HG03354 (cell line): ENCODE measurements at regions not wholly inside any gene's neighbourhood (a gene's known extent, or its start where the extent isn't known, plus 50 kb on each side); places are given as distances from the start of the nearest gene placed in this dataset.
"Not testable (repeated sequence)": the region's sequence is repeated elsewhere in the genome, so short reads cannot be mapped to it uniquely, and the experiment has no call there.

Experiments used
- ATAC-seq: cut with Tn5 transposase; IDR thresholded peaks from one replicate; pipeline ENCODE4 v1.9.1; 2021; ENCODE audit warnings: mild to moderate bottlenecking; ENCODE audit not compliant: unreplicated experiment, poor library complexity, severe bottlenecking

DNA sequence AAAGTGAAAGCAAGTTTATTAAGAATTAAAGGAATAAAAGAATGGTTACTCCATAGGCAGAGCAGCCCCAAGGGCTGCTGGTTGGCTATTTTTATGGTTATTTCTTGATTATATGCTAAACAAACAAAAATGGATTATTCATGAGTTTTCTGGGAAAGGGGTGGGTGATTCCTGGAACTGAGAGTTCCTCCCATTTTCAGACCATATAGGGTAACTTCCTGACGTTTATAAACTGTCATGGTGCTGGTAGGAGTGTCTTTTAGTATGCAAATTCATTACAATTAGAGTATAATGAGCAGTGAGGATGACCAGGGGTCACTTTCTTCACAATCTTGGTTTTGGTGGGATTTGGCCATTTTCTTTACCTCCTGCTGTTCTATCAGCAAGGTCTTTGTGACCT is 707.9 kb downstream of the ZNF385D start:
- ATAC-seq: no peak

DNA sequence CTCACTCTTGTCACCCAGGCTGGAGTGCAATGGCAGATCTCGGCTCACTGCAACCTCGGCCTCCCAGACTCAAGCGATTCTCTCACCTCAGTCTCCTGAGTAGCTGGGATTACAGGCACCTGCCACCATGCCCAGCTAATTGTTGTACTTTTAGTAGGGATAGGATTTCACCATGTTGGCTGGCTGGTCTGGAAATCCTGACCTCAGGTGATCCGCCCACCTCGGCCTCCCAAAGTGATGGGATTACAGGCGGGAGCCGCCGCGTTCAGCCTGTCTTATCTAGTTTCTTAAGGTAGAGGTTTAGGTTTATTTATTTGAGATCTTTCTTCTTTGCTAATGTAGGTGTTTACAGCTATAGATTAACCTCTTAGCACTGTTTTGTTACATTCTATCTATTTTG is 708.8 kb downstream of the ZNF385D start:
- ATAC-seq: no peak

DNA sequence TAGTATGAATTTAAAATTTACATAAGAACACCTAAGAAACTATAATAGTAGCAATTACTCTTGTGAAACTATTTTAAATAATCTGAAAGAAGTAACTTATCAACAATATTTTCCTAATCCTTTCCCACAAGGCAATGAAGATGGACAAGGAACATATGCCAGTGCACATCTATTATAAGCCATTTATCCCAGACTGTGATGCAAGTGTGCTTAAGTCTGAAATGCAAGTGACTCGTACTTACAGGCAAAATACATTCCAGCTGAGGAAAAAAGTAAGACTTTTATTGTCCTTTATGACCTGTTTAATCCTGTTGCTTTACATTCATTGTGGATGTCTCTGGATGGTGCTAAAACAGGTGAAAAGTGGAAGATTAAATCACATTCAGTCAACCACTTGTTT is 709.4 kb downstream of the ZNF385D start:
- no peak for ATAC-seq

DNA sequence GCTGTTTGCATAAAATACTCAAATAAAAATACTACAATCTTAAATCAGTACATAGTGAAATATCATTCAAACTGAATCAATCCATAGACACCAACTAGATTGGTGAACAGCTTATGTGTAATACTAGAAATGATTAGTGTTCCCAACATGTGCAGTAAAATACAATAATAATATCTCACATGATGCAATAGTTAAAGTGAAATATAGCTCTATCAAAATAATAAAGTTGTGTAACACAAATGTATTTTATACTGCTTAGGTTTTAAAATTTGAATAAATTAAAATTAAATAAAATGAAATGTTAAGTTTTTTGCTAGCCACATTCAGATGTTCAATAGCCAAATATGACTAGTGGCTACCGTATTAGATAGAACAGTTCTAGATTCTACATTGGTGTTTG is 714.1 kb downstream of the ZNF385D start:
- no peak for ATAC-seq

DNA sequence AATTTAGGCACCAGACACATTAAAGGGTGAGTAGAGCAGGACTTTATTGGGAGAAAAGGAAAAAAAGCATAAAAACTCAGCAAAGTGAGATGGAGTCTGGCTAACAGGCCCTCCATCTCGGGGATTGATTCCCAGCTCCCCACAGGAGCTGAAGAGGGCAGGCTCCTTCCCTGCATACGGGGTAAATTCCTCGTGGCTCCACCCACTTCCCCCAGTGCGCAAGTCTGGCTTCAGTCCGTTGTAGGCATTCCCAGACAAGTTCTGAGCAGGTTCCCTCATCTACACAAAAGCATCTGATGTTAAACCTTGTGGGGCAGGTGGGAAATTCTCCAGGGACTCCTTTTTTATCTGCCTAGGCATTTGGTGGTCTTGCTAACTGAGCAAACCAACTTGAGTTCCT is 722.6 kb downstream of the ZNF385D start:
- no peak for ATAC-seq

DNA sequence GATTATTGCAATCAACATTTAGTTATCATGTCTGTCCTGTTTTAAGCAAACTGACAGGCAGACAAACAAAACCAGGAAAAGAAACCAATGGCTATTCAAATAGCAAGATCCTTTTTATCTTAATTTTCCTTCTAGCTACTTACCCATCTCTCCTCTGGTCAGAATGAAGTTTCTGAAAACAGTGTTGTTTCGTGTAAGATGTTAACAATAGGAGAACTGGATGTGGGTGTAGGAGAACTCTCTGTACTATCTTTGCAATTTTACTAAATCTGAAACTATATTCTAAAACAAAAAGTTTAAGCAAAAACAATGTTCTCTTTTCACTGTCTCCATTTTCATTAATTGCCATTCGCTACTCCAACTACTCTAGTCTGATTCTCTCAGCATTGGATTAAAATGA is 726.4 kb downstream of the ZNF385D start:
- no peak for ATAC-seq

DNA sequence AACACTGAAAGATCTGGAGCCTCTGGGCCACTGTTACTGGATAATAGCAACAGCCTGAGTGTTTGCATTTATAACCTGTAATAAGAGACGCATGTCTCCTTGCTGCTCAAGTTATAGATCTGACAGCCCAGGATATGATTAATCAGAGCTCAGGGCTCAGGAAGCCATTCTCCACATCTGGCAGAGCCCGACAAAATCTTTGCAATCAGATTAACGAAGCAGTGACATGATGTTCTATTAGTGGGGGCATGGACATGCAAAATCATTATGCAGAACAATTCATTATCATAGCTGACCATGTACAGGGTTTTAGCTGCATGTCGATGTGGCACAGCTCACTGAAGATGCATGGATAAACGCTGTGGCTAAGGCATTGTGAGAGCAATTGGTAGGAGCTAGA is 730.3 kb downstream of the ZNF385D start:
- ATAC-seq: no peak

DNA sequence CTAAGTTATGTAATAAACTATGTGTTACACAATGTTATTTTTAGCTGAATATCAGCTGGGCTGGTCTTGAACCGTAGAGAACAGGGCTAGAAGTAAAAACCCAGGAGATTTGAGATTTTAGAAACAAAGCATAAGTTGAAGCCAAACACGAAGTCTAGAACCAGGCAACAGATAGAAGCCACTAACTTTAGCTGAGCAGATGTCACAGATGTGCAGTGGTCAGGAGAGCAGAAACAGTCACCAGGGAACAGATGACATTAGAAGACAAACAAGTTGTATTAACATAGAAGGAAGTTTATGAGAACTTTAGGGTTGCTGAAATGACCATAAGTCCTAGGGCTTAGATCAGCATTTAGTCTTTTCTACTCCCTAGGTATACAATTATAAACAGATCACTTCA is 731.0 kb downstream of the ZNF385D start:
- ATAC-seq: no peak

DNA sequence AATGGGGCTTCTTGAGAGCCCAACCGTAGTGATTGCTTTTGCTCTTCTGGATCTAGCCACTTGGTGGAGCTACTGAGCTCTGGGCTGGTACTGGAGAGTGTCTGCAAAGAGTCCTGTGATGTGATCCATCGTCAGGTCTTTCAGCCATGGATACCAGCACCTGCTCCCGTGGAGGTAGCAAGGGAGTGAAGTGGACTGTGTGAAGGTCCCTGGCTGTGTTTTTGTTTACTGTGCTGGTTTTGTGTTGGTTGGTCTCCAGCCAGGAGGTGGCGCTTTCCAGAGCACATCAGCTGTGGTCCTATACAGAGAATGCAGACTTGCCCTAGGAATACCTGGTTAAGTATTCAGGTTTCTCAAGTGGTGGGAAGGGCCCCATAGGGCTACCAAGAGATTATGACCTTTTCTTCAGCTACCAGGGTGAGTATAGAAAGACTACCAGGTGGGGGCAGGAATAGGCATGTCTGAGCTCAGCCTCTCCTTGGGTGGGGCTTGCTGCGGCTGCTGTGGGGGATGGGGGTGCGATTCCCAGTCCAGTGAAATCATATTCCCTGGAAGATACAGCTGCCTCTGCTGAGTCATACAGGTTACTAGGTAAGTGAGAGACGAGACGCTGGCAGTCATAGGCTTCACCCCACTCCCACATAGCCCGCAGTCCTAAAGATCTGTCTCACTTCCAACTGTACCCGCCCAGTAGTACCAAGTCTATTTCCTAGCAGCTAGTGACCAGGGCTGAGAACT is 733.7 kb downstream of the ZNF385D start:
- no peak for ATAC-seq

DNA sequence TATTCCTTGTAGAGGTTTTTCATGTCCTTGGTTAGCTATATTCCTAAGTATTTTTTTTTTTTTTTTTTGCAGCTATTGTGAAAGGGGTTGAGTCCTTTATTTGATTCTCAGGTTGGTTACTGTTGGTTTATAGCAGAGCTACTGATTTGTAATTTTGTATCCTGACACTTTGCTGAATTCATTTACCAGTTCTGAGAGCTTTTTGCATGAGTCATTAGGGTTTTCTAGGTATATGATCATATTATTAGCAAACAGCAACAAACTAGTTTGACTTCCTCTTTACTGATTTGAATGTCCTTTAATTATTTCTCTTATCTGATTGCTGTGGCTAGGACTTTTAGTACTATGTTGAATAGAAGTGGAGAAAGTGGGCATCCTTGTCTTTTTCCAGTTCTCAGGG is 737.4 kb downstream of the ZNF385D start:
- no peak for ATAC-seq

DNA sequence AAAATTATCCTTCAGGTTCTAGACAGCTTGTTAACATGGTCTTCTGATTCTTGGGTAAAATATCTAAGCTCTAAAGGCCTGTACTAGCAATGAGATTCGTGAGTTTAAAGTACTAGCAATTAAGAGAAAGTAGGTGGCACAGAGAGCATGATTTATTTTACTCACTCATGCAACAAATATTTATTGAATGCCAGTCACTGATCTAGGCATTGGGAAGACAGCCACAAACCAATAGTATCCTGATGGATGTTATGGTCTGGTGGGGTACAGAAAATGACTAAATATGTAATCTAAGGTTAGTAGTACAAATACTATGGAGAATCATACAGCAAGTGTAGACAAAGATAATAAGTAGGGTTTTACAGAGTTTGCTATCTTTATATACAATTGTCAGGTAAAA is 751.3 kb downstream of the ZNF385D start:
- ATAC-seq: no peak

DNA sequence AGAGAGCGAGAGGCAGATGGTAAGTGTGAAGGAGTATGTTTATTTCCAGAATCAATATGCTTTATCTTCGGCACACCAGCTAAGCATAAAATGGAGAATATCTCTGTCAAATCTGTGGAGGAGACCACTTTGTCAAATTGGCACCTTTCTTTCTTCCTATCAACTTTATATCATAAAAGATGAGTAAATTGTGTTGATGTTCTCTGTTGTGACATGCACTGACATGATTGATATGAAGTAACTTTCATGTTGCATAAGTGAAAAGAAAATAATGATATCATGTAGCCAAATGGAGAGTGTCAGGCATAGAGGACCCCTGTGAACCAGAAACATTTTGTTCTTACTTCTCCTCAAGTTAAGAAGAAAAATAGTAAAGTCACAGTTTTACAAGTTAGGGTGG is 753.8 kb downstream of the ZNF385D start:
- ATAC-seq: no peak

DNA sequence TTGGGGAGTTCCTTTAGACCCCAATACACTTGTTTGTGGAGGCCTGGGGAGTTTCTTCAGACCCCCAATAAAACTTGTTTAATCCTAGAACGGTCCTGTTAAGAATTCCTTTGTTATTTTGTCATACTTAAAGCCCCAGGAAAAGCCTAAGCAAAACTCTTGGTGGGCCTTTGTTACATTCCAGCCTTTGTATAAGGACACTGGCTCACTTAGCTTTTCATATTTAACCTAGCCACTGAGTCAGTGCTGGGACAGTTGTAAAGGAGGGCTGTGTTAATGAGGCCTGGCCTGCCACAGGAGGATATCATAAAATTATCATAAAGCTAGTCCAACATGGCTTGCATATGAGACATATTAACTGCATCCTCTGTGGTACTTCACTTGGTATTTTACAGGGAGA is 760.1 kb downstream of the ZNF385D start:
- ATAC-seq: no peak

DNA sequence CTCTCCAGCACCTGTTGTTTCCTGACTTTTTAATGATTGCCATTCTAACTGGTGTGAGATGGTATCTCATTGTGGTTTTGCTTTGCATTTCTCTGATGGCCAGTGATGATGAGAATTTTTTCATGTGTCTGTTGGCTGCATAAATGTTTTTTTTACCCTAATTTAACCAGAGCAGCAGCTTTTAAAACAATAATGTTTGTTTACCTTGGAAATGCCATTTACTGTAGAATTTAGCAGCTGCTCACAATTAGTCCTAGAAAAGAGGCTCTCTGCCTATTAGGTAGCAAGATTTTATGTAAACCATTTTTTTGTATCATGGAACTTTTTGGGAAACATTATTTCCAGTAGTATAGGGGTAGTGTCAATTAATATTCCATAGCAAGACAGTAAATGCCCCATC is 761.4 kb downstream of the ZNF385D start:
- ATAC-seq: not testable (repeated sequence)

DNA sequence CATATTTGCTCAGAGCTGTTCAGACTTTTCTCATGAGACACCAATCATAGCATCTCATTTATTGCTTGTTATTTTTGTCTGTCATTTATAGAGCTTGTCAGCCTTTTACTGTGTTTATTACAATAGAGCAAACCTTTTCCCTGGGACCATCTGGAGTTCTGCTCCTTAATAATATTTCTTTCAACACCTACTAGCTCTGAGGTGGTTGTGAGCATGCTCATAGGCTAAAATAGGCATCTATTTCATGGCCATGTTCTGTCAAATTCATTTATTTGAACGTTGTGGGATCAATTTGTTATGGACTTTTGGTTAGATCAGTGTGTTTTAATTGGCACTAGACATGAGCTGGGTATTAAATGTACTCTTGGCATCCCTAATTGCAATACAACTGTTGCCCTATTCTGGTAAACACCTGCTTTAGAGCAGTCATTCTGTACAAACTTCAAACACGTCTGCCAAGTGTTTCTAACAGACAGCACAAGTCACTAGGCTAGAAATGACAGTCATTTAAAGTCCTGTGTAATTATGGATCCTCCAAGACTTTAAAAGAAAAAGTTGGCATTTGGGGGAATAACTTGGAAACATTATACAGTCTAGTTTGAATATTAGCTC is 766.3 kb downstream of the ZNF385D start:
- ATAC-seq: no peak

DNA sequence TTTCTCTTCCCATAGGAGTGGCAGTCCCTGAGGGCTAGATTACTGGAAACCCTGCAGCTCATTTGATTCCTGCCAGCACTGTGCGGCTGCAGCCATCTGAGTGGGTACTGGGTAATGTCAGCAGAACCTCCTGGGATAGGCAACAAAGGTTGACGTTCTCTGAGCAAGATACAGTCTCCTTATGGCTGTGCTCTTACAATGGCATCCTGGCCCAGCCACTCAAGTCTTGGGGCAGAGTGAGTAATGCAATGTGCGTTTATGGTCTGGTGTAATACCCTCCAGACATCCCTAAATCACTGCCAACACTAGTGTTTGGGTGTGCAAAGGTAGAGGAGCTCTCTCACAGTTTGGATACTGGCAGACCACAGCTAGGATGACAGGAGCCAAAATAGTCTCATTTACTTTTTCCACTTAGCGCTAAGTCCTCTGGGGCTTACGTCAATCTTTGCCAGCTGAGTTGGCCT is 775.8 kb downstream of the ZNF385D start:
- no peak for ATAC-seq

DNA sequence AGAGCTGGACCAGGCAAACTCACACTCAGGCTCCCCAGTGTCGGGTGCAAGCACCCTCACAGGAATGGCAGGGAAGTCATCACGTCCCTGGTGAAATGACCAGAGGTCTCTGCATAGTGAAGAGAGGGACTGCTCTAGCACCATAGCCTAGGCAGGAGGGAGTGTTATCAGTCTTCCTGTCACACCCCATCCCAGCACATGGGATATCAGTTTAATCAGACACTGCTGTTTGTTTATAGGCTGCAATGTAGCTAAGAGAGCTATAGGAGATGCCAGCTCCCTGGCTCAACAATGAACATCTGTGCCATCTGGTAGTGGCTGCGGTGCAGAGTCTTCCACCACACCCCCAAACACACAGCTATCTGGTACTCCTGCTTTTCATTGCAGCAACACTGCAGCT is 776.6 kb downstream of the ZNF385D start:
- no peak for ATAC-seq

DNA sequence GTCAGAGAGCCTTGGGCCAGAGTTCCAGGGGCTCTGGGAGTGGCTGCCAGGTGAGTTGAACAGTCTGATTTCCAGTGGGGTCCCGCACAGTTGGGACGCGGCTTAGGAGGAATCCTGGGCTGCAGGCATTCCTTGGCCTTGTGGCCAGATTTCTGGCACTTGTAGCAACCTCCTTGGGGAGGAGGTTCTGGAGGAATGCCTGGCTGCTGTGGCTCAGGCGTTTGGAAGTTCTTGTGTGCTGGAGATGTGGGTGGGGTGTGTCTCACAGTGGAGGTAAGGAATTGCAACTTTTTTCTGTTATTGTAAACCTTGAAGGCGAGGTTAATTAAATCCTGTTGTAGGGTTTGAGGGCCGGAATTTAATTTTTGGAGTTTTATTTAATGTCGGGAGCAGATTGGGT is 780.2 kb downstream of the ZNF385D start:
- ATAC-seq: not testable (repeated sequence)

DNA sequence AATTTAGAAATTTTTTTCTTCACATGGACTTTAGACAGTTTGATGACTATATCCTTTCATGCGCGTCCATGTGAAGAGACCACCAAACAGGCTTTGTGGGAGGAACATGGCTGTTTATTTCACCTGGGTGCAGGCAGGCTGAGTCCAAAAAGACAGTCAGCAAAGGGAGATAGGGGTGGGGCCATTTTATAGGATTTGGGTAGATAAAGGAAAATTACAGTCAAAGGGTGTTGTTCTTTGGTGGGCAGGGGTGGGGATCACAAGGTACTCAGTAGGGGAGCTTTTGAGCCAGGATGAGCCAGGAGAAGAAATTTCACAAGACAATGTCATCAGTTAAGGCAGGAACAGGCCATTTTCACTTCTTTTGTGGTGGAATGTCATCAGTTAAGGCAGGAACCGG is 781.5 kb upstream of the SGO1 start:
- not testable (repeated sequence) for ATAC-seq

DNA sequence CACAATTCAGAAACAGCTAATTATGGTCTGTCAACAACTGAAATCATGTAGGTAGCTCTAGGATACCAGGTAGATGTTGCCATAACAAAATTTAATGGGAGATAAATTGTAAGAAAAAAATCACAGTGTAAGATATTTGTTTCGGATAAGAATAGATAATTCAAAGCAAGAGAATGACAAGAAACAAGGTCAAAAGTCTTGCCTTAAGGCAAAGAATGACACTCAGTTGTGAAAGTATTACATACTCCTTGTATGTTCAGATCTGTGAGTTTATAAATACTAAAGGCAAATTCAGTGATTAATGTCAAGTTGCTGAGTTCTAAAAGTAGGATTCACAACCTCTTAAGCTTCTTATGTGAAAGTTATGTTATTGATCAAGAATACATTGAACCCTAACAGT is 772.2 kb upstream of the SGO1 start:
- no peak for ATAC-seq

DNA sequence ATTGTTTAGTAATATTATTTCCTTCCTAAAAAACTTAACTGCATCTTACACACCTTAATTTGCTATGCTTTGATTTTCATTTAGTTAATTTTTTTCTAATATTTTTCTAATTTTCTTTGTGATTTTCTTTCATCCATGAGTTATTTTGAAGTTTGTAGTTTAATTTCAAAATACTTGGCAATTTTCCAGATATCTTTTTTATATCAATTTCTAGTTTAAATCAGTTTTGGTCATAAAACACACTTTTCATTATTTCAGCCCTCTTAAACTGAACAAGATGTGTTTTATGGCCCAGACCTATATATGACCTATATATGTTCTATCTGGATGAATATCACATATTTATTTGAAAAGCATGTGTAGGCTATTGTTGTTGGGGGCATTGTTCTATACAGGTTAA is 759.9 kb upstream of the SGO1 start:
- no peak for ATAC-seq

DNA sequence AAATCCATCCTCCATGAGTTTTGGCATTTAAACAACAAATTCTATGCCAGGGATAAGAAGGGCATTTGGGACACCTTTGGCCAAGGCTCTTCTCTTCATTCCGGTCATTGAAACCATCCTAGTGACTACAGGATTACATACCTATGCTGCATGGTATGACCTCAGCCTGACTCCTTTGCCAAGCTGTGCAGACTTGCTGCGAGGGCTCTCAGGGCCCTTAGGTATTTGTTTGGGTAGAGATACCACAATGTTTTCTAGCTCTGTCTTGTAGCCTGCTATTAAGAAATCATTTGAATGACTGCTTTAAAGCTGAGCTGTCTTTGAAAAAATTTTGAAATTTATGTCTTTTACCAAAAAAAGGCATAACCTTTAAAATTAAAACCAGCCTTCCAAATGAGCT is 749.8 kb upstream of the SGO1 start:
- ATAC-seq: no peak
